ENCODE measurements at regions not wholly inside any gene's neighbourhood (a gene's known extent, or its start where the extent isn't known, plus 50 kb on each side); places are given as distances from the start of the nearest gene placed in this dataset.

DNA sequence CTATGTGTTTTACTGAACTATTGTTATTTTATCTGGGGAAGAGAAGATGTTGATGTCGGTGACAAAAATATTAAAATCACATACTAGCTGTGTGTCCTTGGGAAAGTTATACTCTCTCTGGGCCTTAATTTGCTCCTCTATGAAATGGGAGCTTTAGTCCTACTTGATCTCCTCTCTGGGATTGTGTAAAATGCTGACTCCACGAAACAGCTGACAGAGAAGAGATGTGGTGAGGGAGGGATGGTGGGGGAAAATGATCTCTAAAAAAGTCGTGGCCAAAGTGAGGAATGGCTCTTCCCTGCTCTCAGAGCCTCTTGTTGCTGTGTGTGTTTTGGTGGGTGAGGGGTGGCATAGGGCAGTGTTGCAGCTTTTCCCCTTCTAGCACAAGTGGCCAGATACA, 173.7 kb downstream of the MELK start:
- no peak for TF ChIP-seq TAF1 (IDR thresholded peaks at IDR 0.05; ENCODE audit: borderline replicate concordance, low read depth, low read length)
- no peak for FAIRE-seq
- no peak for DNase-seq (ENCODE audit: insufficient read length)

GRCh38 chr9:36748322-36748899, 175.7 kb downstream of the MELK start:
- FAIRE-seq (no peak), DNase-seq (ENCODE audit: insufficient read length) (peak; percentile 38)
- TF ChIP-seq TAF1 (IDR thresholded peaks at IDR 0.05; ENCODE audit: borderline replicate concordance, low read depth, low read length) (no peak), POLR2AphosphoS5 (IDR thresholded peaks at IDR 0.05; ENCODE audit: low read depth, low read length) (no peak), POLR2A (IDR thresholded peaks at IDR 0.05; ENCODE audit: low read depth, low read length) (no peak)

DNA sequence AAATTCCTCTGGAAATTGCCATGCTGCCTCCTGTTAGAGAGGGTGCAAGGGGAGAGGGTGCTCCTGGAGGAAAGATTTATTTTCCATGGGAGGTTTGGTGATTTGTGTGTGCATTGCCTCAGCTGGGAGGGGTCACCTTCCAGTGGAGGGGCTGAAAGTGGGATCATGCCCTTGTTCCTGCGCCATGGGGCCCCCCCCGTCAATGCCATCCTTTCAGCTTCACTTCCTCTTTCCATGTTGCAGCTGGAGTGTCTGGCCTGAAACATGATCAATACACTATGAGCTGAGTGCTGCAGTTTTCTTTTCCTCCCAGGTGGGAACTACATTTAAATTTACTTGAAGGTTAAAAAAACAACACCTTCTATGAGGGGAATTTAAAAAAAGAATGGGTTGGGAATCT, 176.8 kb downstream of the MELK start:
- DNase-seq (ENCODE audit: insufficient read length), result no peak
- TF ChIP-seq TAF1 (IDR thresholded peaks at IDR 0.05; ENCODE audit: borderline replicate concordance, low read depth, low read length), result no peak
- no peak for TF ChIP-seq POLR2AphosphoS5 (IDR thresholded peaks at IDR 0.05; ENCODE audit: low read depth, low read length)
- TF ChIP-seq POLR2A (IDR thresholded peaks at IDR 0.05; ENCODE audit: low read depth, low read length), result no peak
- FAIRE-seq, result no peak

- DNase-seq (ENCODE audit: insufficient read length) (no peak), FAIRE-seq (no peak)
- TF ChIP-seq POLR2AphosphoS5 (IDR thresholded peaks at IDR 0.05; ENCODE audit: low read depth, low read length), result no peak
- no peak for TF ChIP-seq TAF1 (IDR thresholded peaks at IDR 0.05; ENCODE audit: borderline replicate concordance, low read depth, low read length)
- TF ChIP-seq POLR2A (IDR thresholded peaks at IDR 0.05; ENCODE audit: low read depth, low read length), result no peak
These were observed 177.9 kb downstream of the MELK start for GRCh38 chr9:36750630-36751029.

DNA sequence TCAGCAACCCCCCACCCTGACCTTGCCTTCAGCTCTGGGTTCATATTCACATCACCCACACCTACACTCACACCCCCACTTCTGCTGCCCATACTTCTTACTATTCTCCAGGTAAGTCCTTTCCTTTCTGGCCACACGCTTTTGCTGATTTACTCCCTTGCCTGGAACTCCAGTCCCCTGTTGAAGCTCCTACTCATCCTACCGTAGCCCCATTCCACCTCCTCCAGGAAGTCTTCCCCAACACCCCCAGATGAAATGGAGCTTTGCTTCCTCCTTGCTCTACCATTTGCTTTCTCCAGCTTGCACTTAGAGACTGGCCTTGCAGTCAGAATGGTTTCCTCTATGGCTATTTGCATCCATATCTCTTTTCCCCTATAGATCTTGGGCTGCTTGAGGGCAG, 182.3 kb downstream of the MELK start:
- FAIRE-seq, result no peak

GRCh38 chr9:36759141-36759540, 186.4 kb downstream of the MELK start:
- no peak for FAIRE-seq
- TF ChIP-seq POLR2AphosphoS5 (IDR thresholded peaks at IDR 0.05; ENCODE audit: low read depth, low read length) (no peak), POLR2A (IDR thresholded peaks at IDR 0.05; ENCODE audit: low read depth, low read length) (no peak), TAF1 (IDR thresholded peaks at IDR 0.05; ENCODE audit: borderline replicate concordance, low read depth, low read length) (no peak)
- DNase-seq (ENCODE audit: insufficient read length), result no peak

More for the DNA sequence above, 182.3 kb downstream of the MELK start:
- DNase-seq (ENCODE audit: insufficient read length), result no peak
- TF ChIP-seq POLR2AphosphoS5 (IDR thresholded peaks at IDR 0.05; ENCODE audit: low read depth, low read length) (no peak), TAF1 (IDR thresholded peaks at IDR 0.05; ENCODE audit: borderline replicate concordance, low read depth, low read length) (no peak)

DNA sequence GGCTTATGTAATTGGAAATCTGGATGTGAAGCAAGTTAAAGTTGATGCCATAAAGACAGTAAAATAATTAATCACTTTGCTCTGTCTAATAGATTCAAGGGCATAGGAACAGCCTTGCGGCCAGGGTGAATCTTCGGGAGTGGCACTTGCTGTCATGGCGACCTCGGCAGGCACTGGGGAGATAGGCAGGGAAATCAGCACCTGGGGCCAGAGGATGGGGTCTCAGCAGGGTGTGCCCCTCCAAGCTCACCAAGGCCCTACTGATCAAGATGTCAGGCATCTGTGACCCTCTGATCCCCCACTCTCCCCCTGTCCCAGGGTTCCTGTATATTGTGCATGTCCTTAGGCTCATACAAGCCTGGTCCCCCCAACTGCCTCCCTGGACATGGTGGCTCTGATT, 187.3 kb downstream of the MELK start:
- no peak for FAIRE-seq
- no peak for DNase-seq (ENCODE audit: insufficient read length)
- TF ChIP-seq POLR2A (IDR thresholded peaks at IDR 0.05; ENCODE audit: low read depth, low read length) (no peak), TAF1 (IDR thresholded peaks at IDR 0.05; ENCODE audit: borderline replicate concordance, low read depth, low read length) (no peak), POLR2AphosphoS5 (IDR thresholded peaks at IDR 0.05; ENCODE audit: low read depth, low read length) (no peak)

DNA sequence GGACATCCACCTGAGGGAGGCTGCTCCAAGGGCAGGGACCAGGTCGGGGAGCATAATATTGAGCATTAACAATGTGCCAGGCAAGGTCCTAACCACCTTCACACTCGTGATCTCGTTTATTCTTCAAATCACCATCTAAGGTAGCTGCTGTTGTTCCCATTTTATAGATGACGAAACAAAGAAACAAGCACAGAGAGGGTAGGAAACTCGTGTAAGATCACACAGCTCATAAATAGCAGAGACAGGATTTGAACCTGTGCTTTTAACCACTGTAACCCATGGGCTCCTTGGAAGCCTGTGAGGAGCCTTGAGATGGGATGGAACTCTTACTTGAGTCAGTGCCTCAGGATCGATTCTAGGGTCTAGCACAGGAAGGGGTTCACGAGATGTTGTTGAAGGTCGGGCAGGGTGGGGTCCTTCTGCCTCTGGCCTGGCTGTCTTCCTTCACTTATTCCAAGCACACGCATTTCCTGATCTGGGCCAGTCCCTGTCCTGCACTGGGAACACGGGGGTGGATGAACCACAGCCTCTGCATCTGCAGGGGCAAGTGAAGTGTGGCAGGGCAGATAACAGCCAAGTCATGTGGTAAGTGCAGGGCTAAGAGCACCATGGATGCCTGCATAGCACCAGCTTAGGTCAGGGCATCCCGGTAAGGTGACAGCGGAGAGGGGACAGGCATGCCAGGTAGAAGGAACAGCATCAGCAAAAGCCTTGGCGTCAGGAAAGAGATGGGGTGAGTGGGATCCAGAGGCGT, 188.1 kb downstream of the MELK start:
- TF ChIP-seq POLR2A (IDR thresholded peaks at IDR 0.05; ENCODE audit: low read depth, low read length) (no peak), POLR2AphosphoS5 (IDR thresholded peaks at IDR 0.05; ENCODE audit: low read depth, low read length) (no peak), TAF1 (IDR thresholded peaks at IDR 0.05; ENCODE audit: borderline replicate concordance, low read depth, low read length) (no peak)
- DNase-seq (ENCODE audit: insufficient read length) (no peak), FAIRE-seq (no peak)

- FAIRE-seq (no peak), DNase-seq (ENCODE audit: insufficient read length) (no peak)
- TF ChIP-seq TAF1 (IDR thresholded peaks at IDR 0.05; ENCODE audit: borderline replicate concordance, low read depth, low read length), result no peak
These were observed 190.3 kb downstream of the MELK start for GRCh38 chr9:36762958-36763357.

- TF ChIP-seq TAF1 (IDR thresholded peaks at IDR 0.05; ENCODE audit: borderline replicate concordance, low read depth, low read length), result no peak
- no peak for TF ChIP-seq POLR2AphosphoS5 (IDR thresholded peaks at IDR 0.05; ENCODE audit: low read depth, low read length)
- no peak for TF ChIP-seq POLR2A (IDR thresholded peaks at IDR 0.05; ENCODE audit: low read depth, low read length)
- DNase-seq (ENCODE audit: insufficient read length) (no peak), FAIRE-seq (peak; percentile 88)
These were observed 191.1 kb downstream of the MELK start for GRCh38 chr9:36763778-36764177.

DNA sequence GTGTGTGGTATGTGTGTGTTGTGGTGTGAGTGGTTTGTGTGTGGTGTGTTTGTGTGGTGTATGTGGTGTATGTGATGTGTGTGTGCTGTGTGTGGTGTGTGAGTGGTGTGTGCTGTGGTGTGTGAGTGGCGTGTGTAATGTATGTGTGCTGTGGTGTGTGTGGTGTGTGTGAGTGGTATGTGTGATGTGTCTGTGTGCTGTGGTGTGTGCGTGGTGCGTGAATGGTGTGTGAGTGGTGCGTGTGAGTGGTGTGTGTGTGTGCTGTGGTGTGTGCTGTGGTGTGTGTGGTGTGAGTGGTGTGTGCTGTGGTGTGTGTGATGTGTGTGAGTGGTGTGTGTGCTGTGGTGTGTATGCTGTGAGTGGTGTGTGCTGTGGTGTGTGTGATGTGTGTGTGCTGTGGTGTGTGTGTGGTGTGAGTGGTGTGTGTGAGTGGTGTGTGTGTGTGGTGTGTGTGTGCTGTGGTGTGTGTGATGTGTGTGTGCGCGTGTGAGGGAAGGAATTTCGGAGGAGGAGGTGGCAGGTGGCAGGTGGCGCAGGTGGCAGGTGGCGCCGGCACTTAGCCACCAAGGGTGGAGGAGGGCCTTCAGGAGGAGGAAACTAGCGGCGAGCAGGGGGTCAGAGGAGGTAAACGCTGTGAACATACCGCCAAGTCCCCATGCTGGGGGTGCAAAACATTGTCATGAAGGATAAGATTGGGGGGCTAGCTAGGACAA, 191.8 kb downstream of the MELK start:
- DNase-seq (ENCODE audit: insufficient read length) (no peak), FAIRE-seq (no peak)
- TF ChIP-seq POLR2A (IDR thresholded peaks at IDR 0.05; ENCODE audit: low read depth, low read length) (no peak), TAF1 (IDR thresholded peaks at IDR 0.05; ENCODE audit: borderline replicate concordance, low read depth, low read length) (no peak), POLR2AphosphoS5 (IDR thresholded peaks at IDR 0.05; ENCODE audit: low read depth, low read length) (no peak)

DNA sequence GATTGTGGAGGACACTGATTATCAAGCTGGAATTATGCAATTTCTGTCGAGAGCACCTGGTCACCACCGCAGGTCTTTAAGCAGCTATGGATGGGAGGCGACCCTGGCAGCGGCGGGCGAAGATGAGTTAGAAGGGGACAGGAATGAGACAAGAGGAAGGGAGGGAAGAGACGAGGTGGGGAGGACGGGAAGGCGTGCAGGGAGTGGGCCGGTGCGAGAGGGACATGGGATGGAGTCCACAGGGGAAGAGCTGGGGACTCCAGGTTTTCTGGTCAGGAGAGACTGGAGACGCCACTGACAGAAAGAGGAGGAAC, 192.3 kb downstream of the MELK start:
- no peak for TF ChIP-seq TAF1 (IDR thresholded peaks at IDR 0.05; ENCODE audit: borderline replicate concordance, low read depth, low read length)
- TF ChIP-seq POLR2A (IDR thresholded peaks at IDR 0.05; ENCODE audit: low read depth, low read length), result no peak
- no peak for TF ChIP-seq POLR2AphosphoS5 (IDR thresholded peaks at IDR 0.05; ENCODE audit: low read depth, low read length)
- FAIRE-seq, result no peak
- DNase-seq (ENCODE audit: insufficient read length), result no peak

All from GM12892 (cell line).